K562 (cell line): ENCODE measurements at regions not wholly inside any gene's neighbourhood (a gene's known extent, or its start where the extent isn't known, plus 50 kb on each side); places are given as distances from the start of the nearest gene placed in this dataset.

ENCODE experiments used
- ATAC-seq: fragments of 200-7000 bp; cut with Tn5 transposase; 3 replicates; pipeline ENCODE4 v1.9.1; 2020; ENCODE audit warnings: moderate library complexity
- BruUV-seq: library from RNA; stranded (reverse); fragments of 400-500 nt; replicated peaks from 2 replicates; lab custom pipeline; 2021; lab: Mats Ljungman, UMichigan
- CTCF ChIA-PET: fragments of 300-600 bp; formaldehyde crosslinking; extraction: SDS; loops from one replicate; lab custom pipeline; 2021; ENCODE audit warnings: low intra/inter-chr PET ratio; lab: Yijun Ruan, JAX
- POLR2A ChIA-PET: fragments of 300-600, 350-650 bp; sonication (Branson Sonifier 250); formaldehyde crosslinking; extraction: SDS; loops from one replicate; lab custom pipeline; 2021; ENCODE audit warnings: antibody characterized with exemption, inconsistent platforms; lab: Yijun Ruan, JAX
- DNase-seq, 4 experiments: peaks; one replicate each; pipeline versions ENCODE4 v3.0.0 to v3.0.0-alpha.2; 2011 to 2018; ENCODE audit warnings: low spot score in 3 of 4, mixed read lengths in 3 of 4; ENCODE audit errors: extremely low read depth in 1 of 4
- FAIRE-seq: peaks from 2 replicates; lab custom pipeline; 2011; peaks lifted over from hg19 to GRCh38; lab: Jason Lieb, UNC
- H2AFZ ChIP-seq: 2 replicates; pipeline ENCODE4 v1.6.0; 2011; ENCODE audit warnings: low read depth, low read length, control low read depth, inconsistent platforms
- H3K27ac ChIP-seq: fragments of 200-600 bp; 3 replicates; pipeline ENCODE4 v1.8.0; 2011; ENCODE audit warnings: low read depth, mild to moderate bottlenecking, control low read depth, inconsistent platforms, low read length, moderate library complexity, mixed read lengths; ENCODE audit errors: extremely low read depth
- H3K27me3 ChIP-seq, 2 experiments: fragments of 300-600 bp in 1 of 2; 2 replicates in 1 of 2; 3 replicates in 1 of 2; pipeline versions ENCODE4 v1.6.0 to v1.8.0; 2011; ENCODE audit warnings: inconsistent platforms in 2 of 2, low read length in 2 of 2, mild to moderate bottlenecking in 1 of 2, mixed read lengths in 1 of 2, moderate library complexity in 1 of 2; ENCODE audit not compliant: control insufficient read depth in 2 of 2, insufficient read depth in 2 of 2
- H3K36me3 ChIP-seq: fragments of 300-600 bp; 3 replicates; pipeline ENCODE4 v1.8.0; 2011; ENCODE audit warnings: mild to moderate bottlenecking, low read length, inconsistent platforms; ENCODE audit not compliant: control insufficient read depth, insufficient read depth
- H3K4me1 ChIP-seq, 2 experiments: fragments of 200-600 bp in 1 of 2; replicated peaks in 1 of 2; 2 replicates in 1 of 2; 3 replicates in 1 of 2; pipeline versions ENCODE4 v1.5.1 to v1.8.0; 2011; ENCODE audit warnings: inconsistent platforms in 2 of 2, low read length in 2 of 2, mild to moderate bottlenecking in 1 of 2, mixed read lengths in 1 of 2, moderate library complexity in 1 of 2; ENCODE audit not compliant: control insufficient read depth in 2 of 2, insufficient read depth in 2 of 2
- H3K4me2 ChIP-seq: 2 replicates; pipeline ENCODE4 v1.6.1; 2011; ENCODE audit warnings: low read length, control low read depth, inconsistent platforms, mixed read lengths; ENCODE audit not compliant: insufficient read depth
- H3K4me3 ChIP-seq: fragments of 200-600 bp; sonication (generic), shearing (Covaris generic); 2 replicates; pipeline ENCODE4 v1.5.1; 2016; ENCODE audit warnings: control low read depth, inconsistent platforms
- H3K79me2 ChIP-seq: fragments of 200-600 bp; 3 replicates; pipeline ENCODE4 v1.8.0; 2011; ENCODE audit warnings: low read length, inconsistent platforms; ENCODE audit not compliant: control insufficient read depth, insufficient read depth
- H3K9ac ChIP-seq, 2 experiments: 2 replicates each; pipeline versions ENCODE4 v1.6.0 to v1.6.1; 2011; ENCODE audit warnings: low read depth in 2 of 2, low read length in 2 of 2, control low read depth in 1 of 2, inconsistent platforms in 1 of 2, mild to moderate bottlenecking in 1 of 2, mixed read lengths in 1 of 2; ENCODE audit not compliant: insufficient read depth in 1 of 2
- H3K9me1 ChIP-seq: one replicate; pipeline ENCODE4 v1.6.0; 2011; ENCODE audit warnings: inconsistent platforms, mild to moderate bottlenecking, low read length, moderate library complexity; ENCODE audit not compliant: control insufficient read depth, insufficient read depth
- H3K9me3 ChIP-seq: replicated peaks from 2 replicates; pipeline ENCODE4 v1.5.1; 2011; ENCODE audit warnings: low read depth, low read length, inconsistent platforms; ENCODE audit not compliant: control insufficient read depth, insufficient read depth
- H4K20me1 ChIP-seq: replicated peaks from 2 replicates; pipeline ENCODE4 v1.6.1; 2011; ENCODE audit warnings: low read length, inconsistent platforms, mixed read lengths; ENCODE audit not compliant: control insufficient read depth, insufficient read depth
- ARHGAP35 ChIP-seq: fragments of 450-650 bp; IDR thresholded peaks from 2 replicates; pipeline ENCODE4 v1.6.1; 2018; ENCODE audit not compliant: partially characterized antibody
- EZH2 ChIP-seq: IDR thresholded peaks from 2 replicates; pipeline ENCODE4 v1.6.1; 2012; ENCODE audit warnings: low read depth, mild to moderate bottlenecking, inconsistent platforms, low read length, borderline replicate concordance
- KDM4B ChIP-seq, 2 experiments: fragments of 450-650 bp in 1 of 2; sonication (generic) in 1 of 2; IDR thresholded peaks; 2 replicates each; pipeline ENCODE4 v1.6.1; 2016 to 2017; ENCODE audit warnings: borderline replicate concordance in 2 of 2, antibody characterized with exemption in 1 of 2, low read depth in 1 of 2, mild to moderate bottlenecking in 1 of 2
- MCM2 ChIP-seq: fragments of 450-650 bp; IDR thresholded peaks from 2 replicates; pipeline ENCODE4 v1.6.1; 2017; ENCODE audit warnings: low read depth, mild to moderate bottlenecking
- MNT ChIP-seq, 2 experiments: fragments of 450-650 bp; conservative IDR thresholded peaks; 2 replicates each; pipeline ENCODE4 v1.6.1; 2017; ENCODE audit warnings: mild to moderate bottlenecking in 2 of 2, moderate library complexity in 2 of 2
- ZNF277 ChIP-seq: fragments of 250-450 bp; sonication (Bioruptor Pico); IDR thresholded peaks from 2 replicates; pipeline ENCODE4 v1.8.0; 2022; ENCODE audit warnings: inconsistent platforms, mild to moderate bottlenecking, moderate library complexity, borderline replicate concordance
- in situ Hi-C: fragments of 300-500 bp; cut with MboI; formaldehyde crosslinking; loops from 4 replicates; pipeline ENCODE4 v1.15.0; 2018; ENCODE audit warnings: inconsistent platforms, mixed read lengths
- intact Hi-C: fragments of 100-400 bp; cut with micrococcal nuclease; formaldehyde crosslinking; loops from 2 replicates; pipeline ENCODE4 v1.14.2; 2022

GRCh38 chr4:99735822-99736221 is 78.2 kb upstream of the C4orf54 start:
- no peaks in the 10 kb centered on the region for H3K9me1 ChIP-seq
- H3K27me3 ChIP-seq: no peaks in the 10 kb centered on the region; a peak in 1 of 5 replicates
- no peak for DNase-seq
- no peaks in the 10 kb centered on the region for H3K36me3 ChIP-seq
- ChIA-PET CTCF (no interaction called here), POLR2A (no interaction called here)
- H3K4me2 ChIP-seq: no peak overlapping the region
- intact Hi-C loops: no loop called here
- H3K4me1 ChIP-seq: no peaks in the 10 kb centered on the region; a peak in 1 of 5 replicates
- no peak overlapping the region for H3K9ac ChIP-seq
- no peak overlapping the region for H3K4me3 ChIP-seq
- H2AFZ ChIP-seq: no peak overlapping the region
- no peaks in the 10 kb centered on the region for H3K79me2 ChIP-seq
- no peaks in the 10 kb centered on the region for H3K9me3 ChIP-seq
- TF ChIP-seq ARHGAP35: no peak
- TF ChIP-seq MNT (conservative IDR thresholded peaks at IDR 0.05): no peak
- no peak for TF ChIP-seq MCM2
- TF ChIP-seq KDM4B (IDR thresholded peaks at IDR 0.05; ENCODE audit: borderline replicate concordance in 2 of 2, low read depth in 1 of 2): no peak
- no peak for TF ChIP-seq ZNF277 (CRISPR knock-in tag)
- no peak for TF ChIP-seq EZH2
- no peaks in the 10 kb centered on the region for H4K20me1 ChIP-seq
- no peak for ATAC-seq
- FAIRE-seq: peak; percentile 44
- H3K27ac ChIP-seq: no peak overlapping the region
- in situ Hi-C loops: no loop called here
- BruUV-seq: no TSS peak
